GM19238 (cell line): ENCODE measurements at regions not wholly inside any gene's neighbourhood (a gene's known extent, or its start where the extent isn't known, plus 50 kb on each side); places are given as distances from the start of the nearest gene placed in this dataset.

Source experiments
- DNase-seq: peaks from one replicate; pipeline ENCODE4 v3.0.0; 2011; ENCODE audit warnings: low spot score; ENCODE audit not compliant: insufficient read length

DNA sequence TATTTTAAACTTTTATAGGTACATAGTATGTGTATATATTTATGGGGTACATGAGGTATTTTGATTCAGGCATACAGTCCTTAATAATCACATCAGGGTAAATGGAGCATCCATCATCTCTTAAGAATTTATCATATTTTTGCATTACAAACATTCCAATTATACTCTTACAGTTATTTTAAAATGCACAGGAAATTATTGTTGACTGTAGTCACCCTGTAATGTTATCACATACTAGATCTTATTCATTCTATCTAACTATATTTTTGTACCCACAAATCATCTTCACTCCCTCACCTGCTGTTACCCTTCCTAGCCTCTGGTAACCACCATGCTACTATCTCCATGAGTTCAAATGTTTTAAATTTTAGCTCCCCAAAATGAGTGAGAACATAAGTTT, 56.3 kb upstream of the FAM3C start:
- no peak for DNase-seq

DNA sequence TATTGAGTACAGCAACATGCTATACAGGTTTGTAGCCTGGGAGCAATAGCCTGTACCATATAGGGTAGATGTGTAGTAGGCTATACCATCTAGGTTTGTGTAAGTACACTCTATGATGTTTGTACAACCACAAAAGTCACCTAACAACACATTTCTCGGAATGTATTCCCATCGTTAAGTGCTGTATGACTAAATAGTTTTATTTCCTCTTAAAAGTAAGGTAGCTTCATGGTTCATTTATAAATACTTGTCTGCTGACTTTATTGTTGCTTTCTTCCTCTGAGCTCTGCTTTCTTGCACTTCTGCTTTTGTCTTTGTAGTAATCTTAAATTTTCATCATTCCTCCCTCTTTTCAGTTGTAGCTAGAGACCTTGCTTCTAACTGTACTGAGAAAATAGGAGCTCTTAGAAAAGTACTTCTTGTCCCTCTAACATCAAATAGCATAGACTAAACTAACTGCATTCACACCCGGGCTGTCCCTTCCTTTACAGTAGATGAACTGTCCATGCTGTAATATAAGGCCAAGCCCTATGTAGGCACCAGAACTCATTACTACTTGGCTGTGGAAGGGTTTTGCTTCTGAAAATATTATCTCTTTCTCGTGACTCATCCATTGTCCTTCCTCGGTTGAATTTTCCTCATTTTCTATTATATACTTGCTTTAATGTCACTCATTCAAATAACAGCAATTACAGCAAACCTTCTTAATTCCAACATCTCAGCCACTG, 55.4 kb upstream of the FAM3C start:
- DNase-seq = no peak

DNA sequence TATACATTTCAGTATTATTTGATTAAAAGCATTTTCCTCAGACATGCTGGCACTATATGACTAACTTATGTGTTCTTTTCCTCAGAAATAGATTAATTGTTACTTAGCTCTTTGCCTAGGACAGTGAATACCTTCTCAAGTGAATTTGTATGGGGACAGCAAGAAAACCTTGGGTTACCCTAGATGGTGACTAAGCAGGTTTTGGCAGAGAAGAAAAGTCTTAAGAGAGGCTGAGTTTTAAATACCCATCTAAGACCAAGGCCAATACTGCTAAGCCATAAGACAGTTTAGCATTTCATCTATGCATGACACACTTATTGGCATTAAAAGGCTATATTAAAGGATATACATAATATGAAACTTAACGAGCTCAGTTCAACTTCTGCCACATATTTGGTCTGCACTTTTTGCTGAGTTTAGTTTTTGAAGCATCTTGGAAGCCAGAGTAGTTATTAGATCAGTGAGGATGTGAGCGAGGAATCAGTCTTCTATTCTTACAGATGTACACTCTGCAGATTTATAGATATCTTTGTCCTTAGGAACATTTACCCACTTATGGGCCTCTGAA, 54.6 kb upstream of the FAM3C start:
- no peak for DNase-seq

DNA sequence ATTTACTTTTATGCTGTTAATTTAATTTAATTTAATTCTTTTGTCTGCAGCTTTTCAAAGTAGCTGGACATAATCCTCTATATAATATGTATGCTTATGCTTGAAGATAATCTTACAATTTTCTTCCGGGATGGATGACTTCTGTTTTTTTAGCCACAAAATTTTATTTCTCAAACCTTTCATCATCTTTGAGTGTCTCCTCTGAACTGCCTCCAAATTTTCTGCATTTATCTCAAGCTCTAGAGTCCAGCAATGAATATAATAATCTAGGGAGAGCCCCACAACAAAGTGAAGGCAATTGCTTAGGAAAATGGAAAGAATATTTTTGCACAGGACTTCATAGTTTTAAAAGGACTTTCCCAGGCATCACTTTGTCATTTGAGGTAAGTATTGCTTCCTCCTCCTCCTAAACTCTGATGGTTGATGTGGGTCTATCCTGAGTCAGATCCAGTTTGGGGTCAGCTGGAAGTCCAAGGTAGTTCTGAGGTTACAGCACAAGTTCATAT, 53.7 kb upstream of the FAM3C start:
- no peak for DNase-seq

DNA sequence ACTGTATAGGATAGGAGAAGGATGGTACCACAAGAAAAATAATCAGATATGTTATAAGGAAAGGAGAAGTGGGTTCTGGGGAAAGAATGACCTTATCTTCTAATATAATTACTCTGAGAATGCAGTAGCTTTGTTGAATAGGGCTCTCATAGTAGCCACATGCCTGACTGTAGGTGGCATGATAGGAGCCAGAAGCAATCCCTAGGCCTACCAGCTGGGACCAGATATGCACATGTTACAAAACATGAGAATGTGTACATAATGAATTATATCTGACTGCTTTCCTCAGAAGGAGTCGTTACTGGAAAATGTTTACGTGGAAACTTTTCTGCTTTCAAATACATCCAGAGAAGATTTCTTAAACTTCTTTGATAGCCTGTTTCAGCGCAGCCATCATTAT, 53.2 kb upstream of the FAM3C start:
- no peak for DNase-seq

DNA sequence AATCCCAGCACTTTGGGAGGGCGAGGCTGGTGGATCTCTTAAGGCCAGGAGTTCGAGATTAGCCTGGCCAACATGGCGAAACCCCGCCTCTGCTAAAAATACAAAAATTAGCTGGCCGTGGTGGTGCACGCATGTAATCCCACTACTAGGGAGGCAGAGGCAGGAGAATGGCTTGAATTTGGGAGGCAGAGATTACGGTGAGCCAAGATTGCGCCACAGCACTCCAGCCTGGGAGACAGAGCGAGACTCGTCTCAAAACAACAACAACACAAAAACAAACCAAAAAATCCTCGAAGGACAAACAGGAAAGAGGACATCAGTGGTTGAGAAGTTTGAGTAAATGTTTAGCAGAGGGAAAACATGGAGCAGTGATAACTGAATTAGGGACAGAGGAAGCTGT, 52.3 kb upstream of the FAM3C start:
- no peak for DNase-seq

DNA sequence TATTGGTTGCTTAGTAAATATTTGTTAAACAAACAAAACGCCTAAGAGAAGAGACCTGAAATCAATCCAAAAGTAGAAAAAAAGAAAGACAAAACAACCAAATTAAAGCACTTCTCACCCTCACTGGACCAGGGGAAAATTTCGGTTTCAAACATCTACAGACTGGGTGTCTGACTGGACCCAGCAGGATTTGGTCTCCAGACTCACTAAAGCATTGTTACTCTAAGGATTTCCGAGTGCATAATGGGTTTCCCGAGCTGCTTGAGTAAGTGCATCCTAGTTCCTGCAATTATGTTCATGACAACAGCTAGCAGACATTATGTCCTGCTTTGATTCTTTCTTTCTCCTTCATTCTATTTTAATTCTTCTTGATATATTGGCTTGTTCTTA, 51.8 kb upstream of the FAM3C start:
- DNase-seq = no peak

DNA sequence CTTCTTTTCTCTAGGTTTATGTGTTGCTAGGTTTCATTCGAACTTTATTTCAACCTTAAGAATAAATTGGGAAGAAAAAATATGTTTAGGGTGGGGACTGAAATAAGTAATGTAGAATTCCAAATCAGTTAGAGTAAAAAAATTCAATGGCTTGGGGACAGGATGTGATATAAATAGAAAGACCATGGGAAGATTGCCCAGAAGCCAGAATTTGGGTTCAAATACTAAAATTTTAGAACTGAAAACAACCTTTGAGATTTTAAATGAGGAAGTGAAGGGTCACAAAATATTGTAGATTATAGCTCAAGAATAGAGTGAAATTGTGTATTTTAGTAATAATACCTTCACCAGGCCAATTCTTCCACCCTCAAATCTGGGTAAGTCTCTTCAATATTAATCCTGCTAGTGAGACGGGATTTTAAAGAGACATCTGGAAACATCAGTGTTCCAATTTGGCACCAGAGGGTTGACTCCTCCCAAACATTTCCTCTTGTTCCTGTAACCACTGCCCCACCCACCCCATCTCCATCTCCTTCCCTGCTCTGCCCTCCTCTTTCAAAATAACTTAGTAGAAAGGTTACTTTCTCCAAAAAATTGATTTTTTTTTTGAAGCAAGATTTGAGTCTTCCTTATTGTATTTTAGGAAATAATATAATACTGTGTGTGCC, 51.3 kb upstream of the FAM3C start:
- DNase-seq = no peak

DNA sequence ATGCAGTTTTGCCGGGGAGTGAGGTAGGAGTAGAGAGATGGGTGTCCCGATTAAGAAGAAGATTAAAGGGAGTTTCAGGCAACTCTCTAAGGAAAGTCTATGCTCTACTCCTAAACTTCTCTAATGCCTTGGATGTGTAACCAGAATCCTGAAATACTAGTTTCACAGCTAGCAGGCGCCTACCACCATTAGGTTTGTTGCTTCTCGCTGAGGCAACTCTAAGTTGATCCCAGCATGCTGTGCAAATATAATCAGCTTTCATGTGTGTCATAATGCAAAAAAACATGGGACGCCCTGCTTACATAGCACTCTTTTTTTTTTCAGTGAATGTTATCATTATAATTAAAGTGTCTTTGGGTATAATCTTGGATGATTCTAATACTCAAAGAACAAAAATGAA, 50.4 kb upstream of the FAM3C start:
- no peak for DNase-seq
